ENCODE measurements at regions not wholly inside any gene's neighbourhood (a gene's known extent, or its start where the extent isn't known, plus 50 kb on each side); places are given as distances from the start of the nearest gene placed in this dataset.

- TF ChIP-seq CTCF (IDR thresholded peaks at IDR 0.05): no peak
- TF ChIP-seq EZH2 (IDR thresholded peaks at IDR 0.05; ENCODE audit: borderline replicate concordance, insufficient read depth, low read depth, low read length, poor library complexity, severe bottlenecking): no peak
Measured at GRCh38 chrX:42869011-42869410, 91.0 kb upstream of the PPP1R2C start.

Data from B cell (primary cell).